ENCODE measurements at regions not wholly inside any gene's neighbourhood (a gene's known extent, or its start where the extent isn't known, plus 50 kb on each side); places are given as distances from the start of the nearest gene placed in this dataset.

GRCh38 chr1:232109391-232109790 lies 482.8 kb downstream of the DISC1 start (continued):
- TF ChIP-seq SAP30 (IDR thresholded peaks at IDR 0.05; ENCODE audit: insufficient read depth, insufficient replicate concordance, low read length), result no peak
- no peak for TF ChIP-seq HDAC2 (IDR thresholded peaks at IDR 0.05; ENCODE audit: borderline replicate concordance in 1 of 2, low read depth in 2 of 2, low read length in 2 of 2)
- no peak for TF ChIP-seq ASH2L (IDR thresholded peaks at IDR 0.05; ENCODE audit: low read length)
- TF ChIP-seq BRCA1 (IDR thresholded peaks at IDR 0.05; ENCODE audit: low read depth, low read length), result no peak

Data from H1 (cell line).